ENCODE measurements at regions not wholly inside any gene's neighbourhood (a gene's known extent, or its start where the extent isn't known, plus 50 kb on each side); places are given as distances from the start of the nearest gene placed in this dataset.
A peak's percentile ranks its signal among the peaks of the same experiment; 100 is the strongest.

DNA sequence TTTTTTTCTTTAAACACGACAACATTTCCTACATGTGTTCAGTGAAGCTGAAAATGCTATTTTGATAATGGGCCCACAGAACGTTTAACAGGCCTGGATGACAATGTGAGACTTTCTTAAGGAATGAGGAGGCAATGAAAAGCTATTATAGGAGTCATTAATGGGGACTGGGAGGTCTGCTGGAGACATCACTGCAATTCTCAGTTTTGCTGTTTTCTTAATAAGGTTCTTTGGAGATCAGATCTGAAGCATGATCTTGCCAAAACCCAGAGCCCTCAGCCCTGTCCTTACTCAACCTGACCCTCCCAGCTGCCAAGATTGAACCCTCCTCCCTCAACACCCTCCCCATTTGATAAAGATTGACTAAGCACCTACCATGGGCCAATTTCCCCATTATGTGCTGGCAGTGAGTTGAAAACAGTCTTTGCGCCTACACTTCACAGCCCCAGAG, 353.1 kb downstream of the MAFB start:
- ATAC-seq (ENCODE audit: low FRiP score) (peak; percentile 79), DNase-seq (ENCODE audit: low spot score) (no peak)
- TF ChIP-seq, protein P1, sequence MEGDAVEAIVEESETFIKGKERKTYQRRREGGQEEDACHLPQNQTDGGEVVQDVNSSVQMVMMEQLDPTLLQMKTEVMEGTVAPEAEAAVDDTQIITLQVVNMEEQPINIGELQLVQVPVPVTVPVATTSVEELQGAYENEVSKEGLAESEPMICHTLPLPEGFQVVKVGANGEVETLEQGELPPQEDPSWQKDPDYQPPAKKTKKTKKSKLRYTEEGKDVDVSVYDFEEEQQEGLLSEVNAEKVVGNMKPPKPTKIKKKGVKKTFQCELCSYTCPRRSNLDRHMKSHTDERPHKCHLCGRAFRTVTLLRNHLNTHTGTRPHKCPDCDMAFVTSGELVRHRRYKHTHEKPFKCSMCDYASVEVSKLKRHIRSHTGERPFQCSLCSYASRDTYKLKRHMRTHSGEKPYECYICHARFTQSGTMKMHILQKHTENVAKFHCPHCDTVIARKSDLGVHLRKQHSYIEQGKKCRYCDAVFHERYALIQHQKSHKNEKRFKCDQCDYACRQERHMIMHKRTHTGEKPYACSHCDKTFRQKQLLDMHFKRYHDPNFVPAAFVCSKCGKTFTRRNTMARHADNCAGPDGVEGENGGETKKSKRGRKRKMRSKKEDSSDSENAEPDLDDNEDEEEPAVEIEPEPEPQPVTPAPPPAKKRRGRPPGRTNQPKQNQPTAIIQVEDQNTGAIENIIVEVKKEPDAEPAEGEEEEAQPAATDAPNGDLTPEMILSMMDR (IDR thresholded peaks at IDR 0.05), result no peak

DNA sequence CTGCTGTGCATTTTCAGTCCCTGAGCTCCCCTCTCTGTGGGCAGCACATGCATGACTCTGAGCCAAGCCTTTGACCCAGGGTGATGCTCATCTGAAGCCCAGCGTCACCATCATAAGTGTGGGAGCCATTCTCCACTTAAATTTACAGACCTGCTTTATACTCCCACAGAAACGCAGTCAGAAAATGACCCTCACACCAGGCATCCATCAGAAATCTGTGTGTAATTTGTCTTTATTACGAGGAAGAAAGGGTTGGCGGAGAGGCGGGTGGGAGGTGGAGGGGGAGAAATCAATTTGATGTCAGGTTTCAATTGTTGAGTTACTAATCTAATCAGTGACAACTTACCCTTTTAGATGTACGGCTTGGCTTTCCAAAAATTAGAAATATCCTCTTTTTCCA, 353.6 kb downstream of the MAFB start:
- DNase-seq (ENCODE audit: low spot score) (no peak), ATAC-seq (ENCODE audit: low FRiP score) (no peak)
- TF ChIP-seq, protein P1 (IDR thresholded peaks at IDR 0.05), result no peak

DNA sequence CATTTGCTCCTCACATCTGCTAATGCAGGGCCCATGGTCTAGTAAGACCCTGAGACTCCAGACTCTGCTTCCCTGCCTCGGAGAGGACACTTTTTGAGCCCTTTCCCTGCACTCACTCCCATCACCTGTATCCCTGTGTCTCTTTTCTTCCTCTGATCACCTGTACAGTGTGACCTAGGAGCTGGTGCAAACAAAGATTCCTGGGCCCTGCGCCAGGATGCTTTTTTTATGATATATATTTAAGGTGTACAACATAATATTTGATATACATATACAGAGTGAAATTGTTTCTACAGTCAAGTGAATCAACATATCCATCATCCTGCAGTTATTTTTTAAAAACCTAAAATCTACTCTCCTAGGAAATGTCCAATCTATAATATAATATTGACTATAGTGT, 355.4 kb downstream of the MAFB start:
- ATAC-seq (ENCODE audit: low FRiP score) (no peak), DNase-seq (ENCODE audit: low spot score) (no peak)
- TF ChIP-seq, protein P1 (IDR thresholded peaks at IDR 0.05), result no peak

DNA sequence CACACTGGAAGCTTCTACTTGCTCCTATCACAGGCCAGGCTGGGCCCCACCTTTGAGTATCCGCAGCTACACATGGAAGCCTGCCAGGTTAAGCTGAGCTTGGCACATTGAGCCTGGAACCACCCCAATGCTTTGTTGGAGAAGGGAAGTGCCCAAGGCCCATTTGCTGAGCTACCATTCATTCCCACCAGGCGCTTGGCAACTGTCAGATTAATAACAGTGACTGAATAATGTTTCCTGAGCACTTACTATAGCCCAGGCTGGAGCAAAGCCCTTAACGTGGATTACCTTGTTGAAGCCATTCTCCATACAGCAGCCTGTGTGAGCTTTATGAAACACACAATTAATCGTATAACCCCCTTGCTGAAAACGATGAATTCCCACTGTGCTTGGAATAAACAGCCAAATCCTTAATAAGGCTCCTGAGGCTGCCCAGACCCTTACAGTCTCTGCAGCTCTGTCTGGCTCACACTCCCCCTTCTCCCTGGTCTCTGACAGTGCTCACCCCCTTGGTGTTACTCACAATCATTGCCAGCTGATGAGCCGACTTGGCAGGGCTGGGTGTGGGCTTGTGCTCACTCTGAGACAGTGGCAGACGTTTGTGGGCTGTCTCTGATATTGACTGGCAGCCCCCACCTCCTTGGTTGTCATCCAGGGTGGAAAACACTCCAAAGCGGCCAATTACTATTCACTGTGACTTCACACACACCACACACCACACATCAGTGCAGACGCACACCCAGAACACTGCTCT, 357.1 kb downstream of the MAFB start:
- TF ChIP-seq, protein P1 (IDR thresholded peaks at IDR 0.05), result no peak
- DNase-seq (ENCODE audit: low spot score) (no peak), ATAC-seq (ENCODE audit: low FRiP score) (peak; percentile 60)

DNA sequence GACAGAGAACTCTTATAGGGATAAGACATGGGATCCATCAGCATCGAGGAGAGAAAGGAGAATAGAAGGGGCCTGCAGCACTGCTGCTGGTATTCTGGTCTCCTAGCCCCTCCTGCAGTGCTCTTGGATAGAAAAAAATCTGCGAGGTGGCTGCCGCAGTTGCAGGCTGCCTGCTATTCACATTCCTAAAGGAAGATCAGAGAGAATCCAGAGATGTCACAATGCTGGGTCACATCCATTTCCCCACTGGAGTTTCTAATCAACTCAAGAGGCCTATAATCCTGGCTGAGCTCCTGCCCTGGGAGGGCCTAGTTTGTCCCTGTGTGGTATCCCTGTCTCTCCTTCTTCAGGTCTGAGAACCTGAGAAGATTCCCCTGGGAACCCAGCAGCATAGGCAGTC, 357.8 kb downstream of the MAFB start:
- ATAC-seq (ENCODE audit: low FRiP score), result no peak
- DNase-seq (ENCODE audit: low spot score), result no peak
- TF ChIP-seq, protein P1 (IDR thresholded peaks at IDR 0.05), result no peak

DNA sequence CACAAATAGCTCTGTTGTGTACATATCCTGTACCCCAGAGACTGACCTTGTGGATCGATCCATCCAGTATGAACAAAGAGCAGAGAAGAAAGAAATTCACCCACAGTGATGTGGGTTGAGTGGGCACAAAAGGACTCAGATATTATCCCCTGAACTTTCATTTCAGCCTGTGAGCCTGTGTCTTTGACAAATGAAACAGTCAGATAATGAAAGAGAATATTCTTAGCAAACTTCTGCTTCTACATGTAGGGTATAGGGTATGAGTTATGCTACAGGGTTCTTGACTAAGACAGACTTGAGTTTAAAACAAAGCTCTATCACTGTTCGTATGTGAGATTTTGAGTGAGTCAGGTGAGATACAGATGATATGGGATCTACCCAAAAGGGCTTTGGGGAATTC, 359.7 kb downstream of the MAFB start:
- ATAC-seq (ENCODE audit: low FRiP score), result no peak
- TF ChIP-seq, protein P1 (IDR thresholded peaks at IDR 0.05), result no peak
- no peak for DNase-seq (ENCODE audit: low spot score)

DNA sequence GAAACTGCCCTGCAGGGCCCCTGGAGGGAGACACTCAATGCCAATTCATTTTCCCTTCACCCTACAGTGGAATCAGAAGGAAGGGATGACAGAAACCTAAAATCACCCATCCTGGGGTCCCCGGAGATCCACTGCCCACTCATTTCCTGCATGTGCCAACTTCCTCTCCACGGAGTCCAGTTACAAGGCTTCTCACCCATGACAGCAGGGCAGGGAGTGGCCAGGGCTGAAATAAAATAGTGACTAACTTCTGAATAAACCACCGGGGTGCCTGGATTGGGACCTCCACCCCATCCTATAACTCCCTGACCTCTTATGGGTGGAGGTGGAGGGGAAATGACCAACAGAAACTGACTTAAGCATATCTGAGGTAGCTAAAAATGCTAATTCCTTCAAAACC, 362.3 kb downstream of the MAFB start:
- ATAC-seq (ENCODE audit: low FRiP score), result no peak

More for the DNA sequence above, 362.3 kb downstream of the MAFB start:
- DNase-seq (ENCODE audit: low spot score), result no peak
- TF ChIP-seq, protein P1 (IDR thresholded peaks at IDR 0.05), result no peak

All from omental fat pad (tissue), 3 donors.